GM12892 (cell line): ENCODE measurements at regions not wholly inside any gene's neighbourhood (a gene's known extent, or its start where the extent isn't known, plus 50 kb on each side); places are given as distances from the start of the nearest gene placed in this dataset.
"Not testable (repeated sequence)": the region's sequence is repeated elsewhere in the genome, so short reads cannot be mapped to it uniquely, and the experiment has no call there.

Experiments
- DNase-seq: peaks from one replicate; pipeline ENCODE4 v3.0.0; 2011; ENCODE audit not compliant: insufficient read length
- FAIRE-seq: peaks from 2 replicates; lab custom pipeline; 2011; peaks lifted over from hg19 to GRCh38; lab: Jason Lieb, UNC
- POLR2A ChIP-seq: IDR thresholded peaks from 2 replicates; pipeline ENCODE4 v1.6.1; 2011; ENCODE audit warnings: low read depth, low read length, control low read depth
- POLR2AphosphoS5 ChIP-seq: IDR thresholded peaks from 2 replicates; pipeline ENCODE4 v1.6.1; 2011; ENCODE audit warnings: low read depth, low read length, control low read depth
- TAF1 ChIP-seq: IDR thresholded peaks from 2 replicates; pipeline ENCODE4 v1.6.1; 2011; ENCODE audit warnings: low read depth, mild to moderate bottlenecking, control low read depth, low read length, borderline replicate concordance

GRCh38 chr21:26245428-26245827 is 74.9 kb upstream of the APP start:
- no peak for TF ChIP-seq POLR2A
- no peak for TF ChIP-seq TAF1
- no peak for TF ChIP-seq POLR2AphosphoS5
- FAIRE-seq: no peak
- no peak for DNase-seq

GRCh38 chr21:26238646-26239045 is 68.1 kb upstream of the APP start:
- FAIRE-seq (no peak), DNase-seq (no peak)
- no peak for TF ChIP-seq POLR2AphosphoS5
- TF ChIP-seq POLR2A: no peak
- no peak for TF ChIP-seq TAF1

GRCh38 chr21:26236281-26236680 is 65.7 kb upstream of the APP start:
- DNase-seq (no peak), FAIRE-seq (no peak)
- no peak for TF ChIP-seq POLR2AphosphoS5
- TF ChIP-seq POLR2A: no peak
- TF ChIP-seq TAF1: no peak

DNA sequence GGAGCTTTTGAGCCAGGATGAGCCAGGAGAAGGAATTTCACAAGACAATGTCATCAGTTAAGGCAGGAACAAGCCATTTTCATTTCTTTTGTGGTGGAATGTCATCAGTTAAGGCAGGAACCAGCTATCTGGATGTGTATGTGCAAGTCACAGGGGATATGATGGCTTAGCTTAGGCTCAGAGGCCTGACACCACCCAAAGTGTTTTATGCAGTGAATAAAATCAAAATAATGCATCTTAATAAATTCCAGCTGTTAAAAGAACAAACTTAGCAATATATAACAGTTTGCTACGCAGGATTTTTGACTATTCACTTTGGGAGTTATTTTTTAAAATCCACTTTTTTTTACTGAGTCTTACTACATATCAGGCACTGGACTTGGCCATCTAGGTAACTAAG is 62.7 kb upstream of the APP start:
- not testable (repeated sequence) for FAIRE-seq, DNase-seq

GRCh38 chr21:26232491-26232890 is 61.9 kb upstream of the APP start:
- not testable (repeated sequence) for FAIRE-seq, DNase-seq

- DNase-seq: no peak
- FAIRE-seq: no peak
- TF ChIP-seq TAF1 (no peak), POLR2AphosphoS5 (no peak), POLR2A (no peak)
These were observed 56.6 kb upstream of the APP start for GRCh38 chr21:26227130-26227529.

DNA sequence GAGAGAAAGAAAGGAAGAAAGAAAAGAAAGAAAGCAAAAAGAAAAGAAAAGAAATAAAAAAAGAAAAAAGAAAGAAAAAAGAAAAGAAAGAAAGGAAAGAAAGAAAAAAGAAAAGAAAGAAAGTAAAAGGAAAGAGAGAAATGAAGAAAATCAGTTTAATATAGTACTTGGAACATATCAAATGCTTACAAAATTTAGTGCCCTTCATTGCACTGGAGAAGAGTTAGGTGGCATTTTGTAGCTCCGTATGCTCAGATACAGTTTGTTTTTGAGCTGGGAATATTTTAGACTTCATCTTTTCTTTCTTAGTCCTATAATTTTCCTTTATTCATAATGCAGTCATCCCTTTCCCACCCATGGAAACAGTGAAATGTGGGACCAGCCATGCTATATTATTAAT is 56.2 kb upstream of the APP start:
- no peak for TF ChIP-seq POLR2AphosphoS5
- TF ChIP-seq TAF1: no peak
- TF ChIP-seq POLR2A: no peak
- no peak for FAIRE-seq
- DNase-seq: no peak

DNA sequence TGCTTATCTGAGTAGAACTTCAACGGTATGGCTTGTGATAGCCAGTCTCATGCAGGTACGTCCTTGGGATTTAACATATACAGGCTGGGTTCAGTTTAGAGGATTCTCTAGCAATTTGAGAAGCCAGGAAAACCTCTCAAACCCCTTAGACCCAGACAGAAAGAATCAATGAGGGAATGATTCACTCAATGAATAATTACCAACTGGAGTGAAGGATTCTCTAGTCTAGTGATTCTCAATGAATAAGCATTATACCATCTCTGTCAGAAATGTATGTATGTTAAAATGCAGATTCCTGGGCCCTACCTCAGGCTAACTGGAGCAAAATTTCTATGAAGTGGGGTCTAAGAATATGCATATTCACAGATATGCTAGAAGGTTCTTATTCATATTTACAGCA is 54.5 kb upstream of the APP start:
- FAIRE-seq: no peak
- no peak for DNase-seq
- TF ChIP-seq TAF1 (no peak), POLR2A (no peak), POLR2AphosphoS5 (no peak)

- no peak for TF ChIP-seq POLR2A
- no peak for TF ChIP-seq TAF1
- FAIRE-seq: no peak
- DNase-seq: no peak
These were observed 53.8 kb upstream of the APP start for GRCh38 chr21:26224366-26224765.
